AG20443 (cell line): ENCODE measurements at regions not wholly inside any gene's neighbourhood (a gene's known extent, or its start where the extent isn't known, plus 50 kb on each side); places are given as distances from the start of the nearest gene placed in this dataset.
"Not testable (repeated sequence)": the region's sequence is repeated elsewhere in the genome, so short reads cannot be mapped to it uniquely, and the experiment has no call there.

Source experiments
- DNase-seq: peaks from one replicate; pipeline ENCODE4 v3.0.0; 2012; ENCODE audit warnings: low spot score, mixed read lengths

- no peak for DNase-seq
Observed at GRCh38 chr6:114936080-114936479, 593.3 kb upstream of the HS3ST5 start.

GRCh38 chr6:114934079-114934478 is 591.3 kb upstream of the HS3ST5 start:
- DNase-seq: no peak

- DNase-seq: not testable (repeated sequence)
Observed at GRCh38 chr6:114928731-114929130, 585.9 kb upstream of the HS3ST5 start.

GRCh38 chr6:114906096-114906495 is 563.3 kb upstream of the HS3ST5 start:
- no peak for DNase-seq

- no peak for DNase-seq
Observed at GRCh38 chr6:114897536-114897935, 554.7 kb upstream of the HS3ST5 start.

GRCh38 chr6:114892211-114892610 is 549.4 kb upstream of the HS3ST5 start:
- DNase-seq: no peak

- no peak for DNase-seq
Observed at GRCh38 chr6:114888241-114888640, 545.4 kb upstream of the HS3ST5 start.

- DNase-seq: no peak
Observed at GRCh38 chr6:114886670-114887436, 544.0 kb upstream of the HS3ST5 start.

- DNase-seq: no peak
Observed at GRCh38 chr6:114879693-114880092, 536.9 kb upstream of the HS3ST5 start.

GRCh38 chr6:114878091-114878490 is 535.3 kb upstream of the HS3ST5 start:
- DNase-seq: no peak

GRCh38 chr6:114874410-114874809 is 531.6 kb upstream of the HS3ST5 start:
- no peak for DNase-seq

- DNase-seq: not testable (repeated sequence)
Observed at GRCh38 chr6:114865506-114865905, 522.7 kb upstream of the HS3ST5 start.

GRCh38 chr6:114863610-114864009 is 520.8 kb upstream of the HS3ST5 start:
- DNase-seq: no peak

- DNase-seq: no peak
Observed at GRCh38 chr6:114862819-114863218, 520.0 kb upstream of the HS3ST5 start.

- DNase-seq: no peak
Observed at GRCh38 chr6:114862064-114862463, 519.2 kb upstream of the HS3ST5 start.

GRCh38 chr6:114844359-114844758 is 501.5 kb upstream of the HS3ST5 start:
- DNase-seq: no peak

GRCh38 chr6:114839019-114839418 is 496.2 kb upstream of the HS3ST5 start:
- DNase-seq: no peak

GRCh38 chr6:114833211-114833610 is 490.4 kb upstream of the HS3ST5 start:
- no peak for DNase-seq

- no peak for DNase-seq
Observed at GRCh38 chr6:114830515-114830914, 487.7 kb upstream of the HS3ST5 start.

GRCh38 chr6:114827135-114827534 is 484.3 kb upstream of the HS3ST5 start:
- DNase-seq: no peak

GRCh38 chr6:114824409-114824808 is 481.6 kb upstream of the HS3ST5 start:
- DNase-seq: no peak

- DNase-seq: no peak
Observed at GRCh38 chr6:114816678-114817077, 473.9 kb upstream of the HS3ST5 start.

GRCh38 chr6:114810468-114810867 is 467.6 kb upstream of the HS3ST5 start:
- no peak for DNase-seq

- DNase-seq: not testable (repeated sequence)
Observed at GRCh38 chr6:114805426-114805825, 462.6 kb upstream of the HS3ST5 start.
